ENCODE measurements at regions not wholly inside any gene's neighbourhood (a gene's known extent, or its start where the extent isn't known, plus 50 kb on each side); places are given as distances from the start of the nearest gene placed in this dataset.

DNA sequence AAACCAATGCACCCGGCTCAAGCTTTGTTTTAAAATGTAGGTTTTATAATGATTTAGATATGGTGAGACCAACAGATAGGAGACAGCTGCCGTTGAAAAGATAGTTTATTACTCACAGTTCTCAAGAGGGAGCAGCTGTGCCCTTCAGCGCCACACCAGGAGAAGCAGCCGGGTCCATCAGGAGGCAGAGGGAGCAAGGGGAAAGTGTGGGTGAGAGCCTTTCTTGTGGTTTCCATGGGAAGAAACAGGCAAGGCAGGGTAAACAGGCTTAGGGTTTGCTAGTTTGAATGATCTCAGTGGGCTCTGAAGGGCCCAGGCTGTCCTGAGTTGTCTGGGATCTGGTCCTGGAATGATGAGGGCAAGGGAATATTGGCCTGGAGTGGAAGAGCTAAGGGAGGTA is 117.7 kb upstream of the PLCB4 start:
- no TSS peak for BruUV-seq (replicated peaks)
- TF ChIP-seq, protein P1, sequence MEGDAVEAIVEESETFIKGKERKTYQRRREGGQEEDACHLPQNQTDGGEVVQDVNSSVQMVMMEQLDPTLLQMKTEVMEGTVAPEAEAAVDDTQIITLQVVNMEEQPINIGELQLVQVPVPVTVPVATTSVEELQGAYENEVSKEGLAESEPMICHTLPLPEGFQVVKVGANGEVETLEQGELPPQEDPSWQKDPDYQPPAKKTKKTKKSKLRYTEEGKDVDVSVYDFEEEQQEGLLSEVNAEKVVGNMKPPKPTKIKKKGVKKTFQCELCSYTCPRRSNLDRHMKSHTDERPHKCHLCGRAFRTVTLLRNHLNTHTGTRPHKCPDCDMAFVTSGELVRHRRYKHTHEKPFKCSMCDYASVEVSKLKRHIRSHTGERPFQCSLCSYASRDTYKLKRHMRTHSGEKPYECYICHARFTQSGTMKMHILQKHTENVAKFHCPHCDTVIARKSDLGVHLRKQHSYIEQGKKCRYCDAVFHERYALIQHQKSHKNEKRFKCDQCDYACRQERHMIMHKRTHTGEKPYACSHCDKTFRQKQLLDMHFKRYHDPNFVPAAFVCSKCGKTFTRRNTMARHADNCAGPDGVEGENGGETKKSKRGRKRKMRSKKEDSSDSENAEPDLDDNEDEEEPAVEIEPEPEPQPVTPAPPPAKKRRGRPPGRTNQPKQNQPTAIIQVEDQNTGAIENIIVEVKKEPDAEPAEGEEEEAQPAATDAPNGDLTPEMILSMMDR (conservative IDR thresholded peaks at IDR 0.05; ENCODE audit: low read depth, low read length), result no peak
- TF ChIP-seq EZH2 (IDR thresholded peaks at IDR 0.05; ENCODE audit: borderline replicate concordance, low read depth, low read length, poor library complexity, severe bottlenecking), result no peak
- no peak for DNase-seq (ENCODE audit: low spot score)
- ChIA-PET POLR2A (ENCODE audit: low non-redundant PET) (no interaction called here), CTCF (no interaction called here)
- intact Hi-C loops (cut with micrococcal nuclease; ENCODE audit: unreplicated experiment), result no loop called here
- Histone ChIP-seq H3K27me3 (replicated peaks; ENCODE audit: insufficient read depth, low read depth, low read length, poor library complexity) (no peaks in the 10 kb centered on the region), H3K4me1 (ENCODE audit: insufficient read depth, low read length, poor library complexity, severe bottlenecking) (no peaks in the 10 kb centered on the region), H3K9me3 (ENCODE audit: low read depth, low read length, poor library complexity, severe bottlenecking) (no peaks in the 10 kb centered on the region), H3K4me3 (ENCODE audit: low read depth, low read length, poor library complexity, severe bottlenecking) (no peak overlapping the region), H3K27ac (ENCODE audit: low read depth, low read length, poor library complexity, severe bottlenecking) (no peak overlapping the region), H3K36me3 (ENCODE audit: insufficient read depth, low read length, poor library complexity, severe bottlenecking) (no peaks in the 10 kb centered on the region)

- H3K27ac ChIP-seq (ENCODE audit: low read depth, low read length, poor library complexity, severe bottlenecking), result no peak overlapping the region
- intact Hi-C loops (cut with micrococcal nuclease; ENCODE audit: unreplicated experiment), result no loop called here
- H3K27me3 ChIP-seq (replicated peaks; ENCODE audit: insufficient read depth, low read depth, low read length, poor library complexity), result no peaks in the 10 kb centered on the region
- POLR2A ChIA-PET (ENCODE audit: low non-redundant PET), result no interaction called here
- CTCF ChIA-PET, result no interaction called here
- no peaks in the 10 kb centered on the region for H3K36me3 ChIP-seq (ENCODE audit: insufficient read depth, low read length, poor library complexity, severe bottlenecking)
- peak; percentile 21 for DNase-seq (ENCODE audit: low spot score)
- no TSS peak for BruUV-seq (replicated peaks)
- H3K9me3 ChIP-seq (ENCODE audit: low read depth, low read length, poor library complexity, severe bottlenecking), result no peaks in the 10 kb centered on the region
- TF ChIP-seq, protein P1 (conservative IDR thresholded peaks at IDR 0.05; ENCODE audit: low read depth, low read length), result no peak
- no peak for TF ChIP-seq EZH2 (IDR thresholded peaks at IDR 0.05; ENCODE audit: borderline replicate concordance, low read depth, low read length, poor library complexity, severe bottlenecking)
- H3K4me3 ChIP-seq (ENCODE audit: low read depth, low read length, poor library complexity, severe bottlenecking), result no peak overlapping the region
- no peaks in the 10 kb centered on the region for H3K4me1 ChIP-seq (ENCODE audit: insufficient read depth, low read length, poor library complexity, severe bottlenecking)
These were observed 116.2 kb upstream of the PLCB4 start for GRCh38 chr20:8952721-8953120.

GRCh38 chr20:8953300-8953699 is 115.6 kb upstream of the PLCB4 start:
- intact Hi-C loops (cut with micrococcal nuclease; ENCODE audit: unreplicated experiment), result no loop called here
- BruUV-seq (replicated peaks), result no TSS peak
- TF ChIP-seq, protein P1 (conservative IDR thresholded peaks at IDR 0.05; ENCODE audit: low read depth, low read length), result 0 out of 2 replicates have a peak, but pooled peaks have one; percentile 16
- TF ChIP-seq EZH2 (IDR thresholded peaks at IDR 0.05; ENCODE audit: borderline replicate concordance, low read depth, low read length, poor library complexity, severe bottlenecking), result no peak
- no peak overlapping the region for H3K4me3 ChIP-seq (ENCODE audit: low read depth, low read length, poor library complexity, severe bottlenecking)
- no peaks in the 10 kb centered on the region for H3K36me3 ChIP-seq (ENCODE audit: insufficient read depth, low read length, poor library complexity, severe bottlenecking)
- H3K4me1 ChIP-seq (ENCODE audit: insufficient read depth, low read length, poor library complexity, severe bottlenecking), result no peaks in the 10 kb centered on the region
- no peak for DNase-seq (ENCODE audit: low spot score)
- H3K9me3 ChIP-seq (ENCODE audit: low read depth, low read length, poor library complexity, severe bottlenecking), result no peaks in the 10 kb centered on the region
- H3K27ac ChIP-seq (ENCODE audit: low read depth, low read length, poor library complexity, severe bottlenecking), result no peak overlapping the region
- no peaks in the 10 kb centered on the region for H3K27me3 ChIP-seq (replicated peaks; ENCODE audit: insufficient read depth, low read depth, low read length, poor library complexity)
- CTCF ChIA-PET, result no interaction called here
- POLR2A ChIA-PET (ENCODE audit: low non-redundant PET), result no interaction called here
